GM12878 (cell line): ENCODE measurements at regions not wholly inside any gene's neighbourhood (a gene's known extent, or its start where the extent isn't known, plus 50 kb on each side); places are given as distances from the start of the nearest gene placed in this dataset.

Source experiments
- ATAC-seq: fragments of 200-7000 bp; cut with Tn5 transposase; 3 replicates; pipeline ENCODE4 v1.9.1; 2020; ENCODE audit warnings: mild to moderate bottlenecking, moderate library complexity
- BruUV-seq: library from RNA; stranded (reverse); fragments of 400-500 nt; replicated peaks from 2 replicates; lab custom pipeline; 2021; lab: Mats Ljungman, UMichigan
- CTCF ChIA-PET: fragments of 300-600 bp; sonication (Branson Sonifier 250); formaldehyde crosslinking; extraction: SDS; loops from one replicate; lab custom pipeline; 2021; ENCODE audit warnings: inconsistent platforms; lab: Yijun Ruan, JAX
- POLR2A ChIA-PET: fragments of 350-600 bp; formaldehyde crosslinking; extraction: SDS; loops from one replicate; lab custom pipeline; 2021; ENCODE audit warnings: inconsistent platforms; lab: Charles Lee
- RAD21 ChIA-PET: fragments of 300-600 bp; sonication (Branson Sonifier 250); formaldehyde crosslinking; loops from one replicate; lab custom pipeline; 2023; ENCODE audit warnings: antibody characterized with exemption; ENCODE audit not compliant: unreplicated experiment; lab: Charles Lee
- SMC1A ChIA-PET: fragments of 300-600 bp; sonication (Branson Sonifier 250); formaldehyde crosslinking; loops from one replicate; lab custom pipeline; 2023; ENCODE audit not compliant: unreplicated experiment, uncharacterized antibody; lab: Charles Lee
- DNase-seq: peaks from one replicate; pipeline ENCODE4 v3.0.0-alpha.2; 2011; ENCODE audit warnings: low read depth, low spot score
- FAIRE-seq: peaks from 3 replicates; lab custom pipeline; 2011; peaks lifted over from hg19 to GRCh38; lab: Jason Lieb, UNC
- H2AFZ ChIP-seq: 2 replicates; pipeline ENCODE4 v1.6.0; 2011; ENCODE audit warnings: low read depth, low read length, control low read depth; ENCODE audit not compliant: control insufficient read depth
- H3K27ac ChIP-seq: 2 replicates; pipeline ENCODE4 v1.5.1; 2011; ENCODE audit warnings: control low read depth; ENCODE audit not compliant: control insufficient read depth, insufficient read depth
- H3K27me3 ChIP-seq, 2 experiments: replicated peaks in 1 of 2; 2 replicates each; pipeline versions ENCODE4 v1.6.0 to v1.6.1; 2011; ENCODE audit warnings: low read length in 1 of 2; ENCODE audit not compliant: control insufficient read depth in 2 of 2, insufficient read depth in 2 of 2
- H3K36me3 ChIP-seq, 2 experiments: 2 replicates each; pipeline ENCODE4 v1.5.1; 2011; ENCODE audit warnings: low read length in 1 of 2; ENCODE audit not compliant: control insufficient read depth in 2 of 2, insufficient read depth in 2 of 2
- H3K4me1 ChIP-seq: 2 replicates; pipeline ENCODE4 v1.6.1; 2011; ENCODE audit warnings: mild to moderate bottlenecking, low read length, moderate library complexity, mixed read lengths; ENCODE audit not compliant: control insufficient read depth, insufficient read depth
- H3K4me2 ChIP-seq: 2 replicates; pipeline ENCODE4 v1.6.0; 2011; ENCODE audit warnings: control low read depth; ENCODE audit not compliant: control insufficient read depth, insufficient read depth
- H3K4me3 ChIP-seq: fragments of 200-600 bp; sonication (generic); 2 replicates; pipeline ENCODE4 v1.5.1; 2016
- H3K79me2 ChIP-seq: 2 replicates; pipeline ENCODE4 v1.6.0; 2011; ENCODE audit warnings: low read length; ENCODE audit not compliant: control insufficient read depth, insufficient read depth
- H3K9ac ChIP-seq: 2 replicates; pipeline ENCODE4 v1.8.0; 2011; ENCODE audit warnings: low read length, control low read depth, mixed read lengths; ENCODE audit not compliant: control insufficient read depth, insufficient read depth
- H3K9me3 ChIP-seq: replicated peaks from 3 replicates; pipeline ENCODE4 v1.5.1; 2011; ENCODE audit warnings: mild to moderate bottlenecking, low read length; ENCODE audit not compliant: control insufficient read depth, insufficient read depth
- H4K20me1 ChIP-seq: 2 replicates; pipeline ENCODE4 v1.6.0; 2011; ENCODE audit not compliant: control insufficient read depth, insufficient read depth
- BRCA1 ChIP-seq: IDR thresholded peaks from 2 replicates; pipeline ENCODE4 v1.6.1; 2011; ENCODE audit warnings: low read depth, low read length, improper control_type of control experiment
- HDAC6 ChIP-seq: fragments of 200-600 bp; sonication (generic); IDR thresholded peaks from one replicate; pipeline ENCODE4 v1.8.0; 2017; ENCODE audit warnings: antibody characterized with exemption; ENCODE audit not compliant: unreplicated experiment
- IKZF2 ChIP-seq, 2 experiments: fragments of 450-650 bp; IDR thresholded peaks; 2 replicates each; pipeline ENCODE4 v1.6.1; 2017; ENCODE audit warnings: mild to moderate bottlenecking in 2 of 2, moderate library complexity in 2 of 2
- MEF2B ChIP-seq: fragments of 450-650 bp; IDR thresholded peaks from 2 replicates; pipeline ENCODE4 v1.6.1; 2018; ENCODE audit warnings: mild to moderate bottlenecking, moderate library complexity; ENCODE audit not compliant: partially characterized antibody, poor library complexity, severe bottlenecking
- MYB ChIP-seq: fragments of 150-350 bp; IDR thresholded peaks from 2 replicates; pipeline ENCODE4 v1.6.1; 2014; ENCODE audit warnings: mild to moderate bottlenecking, low read depth, low read length, borderline replicate concordance
- RAD21 ChIP-seq: IDR thresholded peaks from 2 replicates; pipeline ENCODE4 v1.6.1; 2011; ENCODE audit warnings: mild to moderate bottlenecking, low read depth, low read length, moderate library complexity; ENCODE audit not compliant: insufficient read depth
- RELB ChIP-seq: fragments of 450-650 bp; IDR thresholded peaks from 2 replicates; pipeline ENCODE4 v1.6.1; 2017; ENCODE audit warnings: low read depth, mild to moderate bottlenecking, moderate library complexity
- SREBF2 ChIP-seq: IDR thresholded peaks from 2 replicates; pipeline ENCODE4 v1.6.1; 2012; ENCODE audit warnings: mild to moderate bottlenecking, low read length
- TBL1XR1 ChIP-seq: IDR thresholded peaks from 2 replicates; pipeline ENCODE4 v1.6.1; 2012; ENCODE audit warnings: low read depth, low read length, improper control_type of control experiment
- TCF12 ChIP-seq: IDR thresholded peaks from 2 replicates; pipeline ENCODE4 v1.6.1; 2011; ENCODE audit warnings: low read depth, mild to moderate bottlenecking, low read length
- WRNIP1 ChIP-seq: IDR thresholded peaks from 2 replicates; pipeline ENCODE4 v1.6.1; 2011; ENCODE audit warnings: low read depth, low read length, improper control_type of control experiment, borderline replicate concordance
- ZSCAN29 ChIP-seq: fragments of 450-650 bp; IDR thresholded peaks from 2 replicates; pipeline ENCODE4 v1.6.1; 2017; ENCODE audit warnings: mild to moderate bottlenecking, moderate library complexity
- WGBS: methylation state at CpG from one replicate; pipeline ENCODE4 v1.1.6; 2016; ENCODE audit warnings: low lambda C conversion rate; ENCODE audit not compliant: insufficient replicate concordance, insufficient coverage; ENCODE audit errors: missing lambda C conversion rate; 5-methylcytosine and 5-hydroxymethylcytosine counted together
- in situ Hi-C: fragments of 300-500 bp; cut with MboI; formaldehyde crosslinking; loops from 9 replicates; pipeline ENCODE4 v1.14.3; 2018; ENCODE audit warnings: mixed read lengths
- intact Hi-C: fragments of 100-400 bp; cut with micrococcal nuclease; formaldehyde crosslinking; loops from one replicate; pipeline ENCODE4 v1.14.2; 2022; ENCODE audit not compliant: unreplicated experiment

- TF ChIP-seq BRCA1 = no peak
- TF ChIP-seq, all 136 proteins: peak for 0
Observed at GRCh38 chr9:135248111-135248510, 160.6 kb downstream of the OLFM1 start (continued).

DNA sequence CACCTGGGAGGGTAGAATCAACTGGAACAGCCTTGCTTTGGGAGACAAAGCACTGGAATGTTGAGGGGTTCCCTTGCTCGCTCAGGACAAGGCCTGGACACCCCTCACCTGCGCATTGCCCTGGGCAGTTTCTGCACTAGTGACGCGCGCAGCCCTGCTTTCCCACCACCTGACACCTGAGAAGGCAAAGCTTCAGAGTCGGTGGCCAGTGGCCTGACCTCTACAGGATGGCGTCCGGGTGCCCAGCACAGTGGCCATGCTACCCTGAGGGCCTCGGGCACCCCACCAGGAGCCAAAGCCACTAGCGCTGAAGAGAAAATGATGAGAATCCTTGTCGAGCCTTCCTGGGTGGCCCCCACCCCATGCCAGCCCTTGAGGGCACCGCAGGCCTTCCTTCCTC is 161.3 kb downstream of the OLFM1 start:
- FAIRE-seq = no peak
- H3K27me3 ChIP-seq = no peaks in the 10 kb centered on the region
- CTCF ChIA-PET = no interaction called here
- POLR2A ChIA-PET = no interaction called here
- H3K9me3 ChIP-seq = no peaks in the 10 kb centered on the region
- H3K4me1 ChIP-seq = no peaks in the 10 kb centered on the region
- SMC1A ChIA-PET = no interaction called here
- no peak for ATAC-seq
- H4K20me1 ChIP-seq = no peaks in the 10 kb centered on the region
- no peak overlapping the region for H3K4me3 ChIP-seq
- RAD21 ChIA-PET = no interaction called here
- in situ Hi-C loops = no loop called here
- no peak overlapping the region for H3K4me2 ChIP-seq
- intact Hi-C loops = no loop called here
- WGBS = 39% methylated on average over 12 of the region's 12 CpGs
- H3K9ac ChIP-seq = no peak overlapping the region
- TF ChIP-seq RELB = no peak
- no peak for TF ChIP-seq MEF2B
- TF ChIP-seq TCF12 = no peak
- no peak for TF ChIP-seq SREBF2
- TF ChIP-seq MYB = no peak
- TF ChIP-seq ZSCAN29 = no peak
- no peak for TF ChIP-seq TBL1XR1
- no peak for TF ChIP-seq WRNIP1
- TF ChIP-seq HDAC6 = no peak
- no peak for TF ChIP-seq IKZF2 (IDR thresholded peaks at IDR 0.05)
- TF ChIP-seq RAD21 = no peak
- H2AFZ ChIP-seq = no peak overlapping the region
- H3K36me3 ChIP-seq = no peaks in the 10 kb centered on the region
- no peak for DNase-seq
- no TSS peak for BruUV-seq
- no peak overlapping the region for H3K27ac ChIP-seq
- H3K79me2 ChIP-seq = no peaks in the 10 kb centered on the region
